ENCODE measurements at regions not wholly inside any gene's neighbourhood (a gene's known extent, or its start where the extent isn't known, plus 50 kb on each side); places are given as distances from the start of the nearest gene placed in this dataset.

GRCh38 chr3:26252001-26252400 is 370.6 kb upstream of the LRRC3B start:
- no peak for TF ChIP-seq EZH2 (IDR thresholded peaks at IDR 0.05; ENCODE audit: low read length, unreplicated experiment)
- TF ChIP-seq CTCF (conservative IDR thresholded peaks at IDR 0.05; ENCODE audit: low read depth, low read length) = no peak
- TF ChIP-seq EZH2phosphoT487 (IDR thresholded peaks at IDR 0.05; ENCODE audit: borderline replicate concordance, low read length) = no peak
